GM23338 (cell line): ENCODE measurements at regions not wholly inside any gene's neighbourhood (a gene's known extent, or its start where the extent isn't known, plus 50 kb on each side); places are given as distances from the start of the nearest gene placed in this dataset.

Source experiments
- ATAC-seq: fragments of 200-7000 bp; cut with Tn5 transposase; 3 replicates; pipeline ENCODE4 v1.9.1; 2020
- DNase-seq: peaks from one replicate; pipeline ENCODE4 v3.0.0-alpha.2; 2015; ENCODE audit warnings: low spot score
- H2AFZ ChIP-seq: fragments of 200-600 bp; sonication (generic); 2 replicates; pipeline ENCODE4 v1.8.0; 2016; ENCODE audit warnings: antibody characterized with exemption, mild to moderate bottlenecking, moderate library complexity
- H3F3A ChIP-seq: fragments of 200-600 bp; sonication (generic); replicated peaks from 2 replicates; pipeline ENCODE4 v1.8.0; 2017; ENCODE audit warnings: antibody characterized with exemption, mixed run types, low read depth
- H3K27ac ChIP-seq: fragments of 200-600 bp; sonication (generic); 2 replicates; pipeline ENCODE4 v1.6.1; 2016; ENCODE audit warnings: low read depth
- H3K27me3 ChIP-seq: fragments of 200-600 bp; sonication (generic); 2 replicates; pipeline ENCODE4 v1.8.0; 2016; ENCODE audit warnings: mild to moderate bottlenecking, mixed run types, moderate library complexity; ENCODE audit not compliant: insufficient read depth
- H3K36me3 ChIP-seq: fragments of 200-600 bp; sonication (generic); 2 replicates; pipeline ENCODE4 v1.8.0; 2016; ENCODE audit warnings: mild to moderate bottlenecking; ENCODE audit not compliant: insufficient read depth
- H3K4me1 ChIP-seq: fragments of 200-600 bp; sonication (generic); 2 replicates; pipeline ENCODE4 v1.8.0; 2016; ENCODE audit warnings: mild to moderate bottlenecking, moderate library complexity; ENCODE audit not compliant: insufficient read depth
- H3K4me2 ChIP-seq: fragments of 200-600 bp; sonication (generic); 2 replicates; pipeline ENCODE4 v1.7.1; 2017; ENCODE audit warnings: mixed run types
- H3K4me3 ChIP-seq: fragments of 200-600 bp; sonication (generic); 2 replicates; pipeline ENCODE4 v1.6.1; 2016; ENCODE audit warnings: mixed run types
- H3K79me2 ChIP-seq: fragments of 200-600 bp; sonication (generic); replicated peaks from 2 replicates; pipeline ENCODE4 v1.8.0; 2017; ENCODE audit warnings: mild to moderate bottlenecking; ENCODE audit not compliant: insufficient read depth
- H3K9me2 ChIP-seq: fragments of 200-600 bp; sonication (generic); 2 replicates; pipeline ENCODE4 v1.8.0; 2017; ENCODE audit not compliant: insufficient read depth
- H4K20me1 ChIP-seq: fragments of 200-600 bp; sonication (generic); replicated peaks from 2 replicates; pipeline ENCODE4 v1.8.0; 2017; ENCODE audit warnings: mild to moderate bottlenecking; ENCODE audit not compliant: insufficient read depth
- H3K27ac Mint-ChIP-seq: 2 replicates; pipeline ENCODE4 v1.8.0; 2020; ENCODE audit warnings: inconsistent platforms, mild to moderate bottlenecking, moderate library complexity, mixed read lengths
- H3K27me3 Mint-ChIP-seq: 3 replicates; pipeline ENCODE4 v1.8.0; 2022; ENCODE audit warnings: low read depth, mild to moderate bottlenecking, moderate library complexity, mixed read lengths, inconsistent platforms; ENCODE audit not compliant: insufficient read depth, poor library complexity
- H3K36me3 Mint-ChIP-seq: 3 replicates; pipeline ENCODE4 v1.8.0; 2021; ENCODE audit warnings: low read depth, mild to moderate bottlenecking, inconsistent platforms, moderate library complexity, mixed read lengths
- H3K4me1 Mint-ChIP-seq: 3 replicates; pipeline ENCODE4 v1.8.0; 2020; ENCODE audit warnings: mild to moderate bottlenecking, inconsistent platforms, mixed read lengths
- H3K4me3 Mint-ChIP-seq: 3 replicates; pipeline ENCODE4 v1.8.0; 2021; ENCODE audit warnings: moderate library complexity, mild to moderate bottlenecking, inconsistent platforms, mixed read lengths
- H3K9me3 Mint-ChIP-seq: 3 replicates; pipeline ENCODE4 v1.8.0; 2020; ENCODE audit warnings: moderate library complexity, mild to moderate bottlenecking, inconsistent platforms, mixed read lengths
- CREB1 ChIP-seq: fragments of 250-450 bp; sonication (Bioruptor Pico); IDR thresholded peaks from 2 replicates; pipeline ENCODE4 v1.5.0; 2020; ENCODE audit warnings: low read depth, mild to moderate bottlenecking, moderate library complexity
- EZH2 ChIP-seq: fragments of 200-600 bp; sonication (generic); IDR thresholded peaks from one replicate; pipeline ENCODE4 v1.8.0; 2017; ENCODE audit warnings: antibody characterized with exemption, mild to moderate bottlenecking, low read depth; ENCODE audit not compliant: unreplicated experiment
- EZH2phosphoT487 ChIP-seq: fragments of 200-600 bp; sonication (generic); IDR thresholded peaks from one replicate; pipeline ENCODE4 v1.8.1; 2018; ENCODE audit warnings: antibody characterized with exemption; ENCODE audit not compliant: unreplicated experiment
- JUNB ChIP-seq: IDR thresholded peaks from one replicate; pipeline ENCODE4 v1.6.1; 2016; ENCODE audit warnings: antibody characterized with exemption; ENCODE audit not compliant: unreplicated experiment
- NANOG ChIP-seq: IDR thresholded peaks from 2 replicates; pipeline ENCODE4 v1.6.1; 2016; ENCODE audit warnings: antibody characterized with exemption, borderline replicate concordance
- POLR2AphosphoS5 ChIP-seq: IDR thresholded peaks from 2 replicates; pipeline ENCODE4 v1.6.1; 2016; ENCODE audit warnings: antibody characterized with exemption, low read depth
- STAT1 ChIP-seq: IDR thresholded peaks from one replicate; pipeline ENCODE4 v1.6.1; 2016; ENCODE audit warnings: antibody characterized with exemption; ENCODE audit not compliant: unreplicated experiment
- ZNF114 ChIP-seq: fragments of 250-450 bp; sonication (Bioruptor Pico); IDR thresholded peaks from 2 replicates; pipeline ENCODE4 v1.5.0; 2020; ENCODE audit warnings: mild to moderate bottlenecking, moderate library complexity
- ZNF331 ChIP-seq: fragments of 250-450 bp; sonication (Bioruptor Pico); IDR thresholded peaks from 2 replicates; pipeline ENCODE4 v1.5.0; 2020; ENCODE audit warnings: low read depth, mild to moderate bottlenecking, moderate library complexity
- TF ChIP-seq, protein P1 (sequence below): fragments of 250-450 bp; sonication (Bioruptor Pico); IDR thresholded peaks from 2 replicates; pipeline ENCODE4 v1.5.0; 2020; ENCODE audit warnings: mild to moderate bottlenecking, moderate library complexity
- TF ChIP-seq, protein P2 (sequence below): IDR thresholded peaks from 2 replicates; pipeline ENCODE4 v1.6.1; 2016; ENCODE audit warnings: antibody characterized with exemption
- TF ChIP-seq, protein P3 (sequence below), 2 experiments: fragments of 200-600 bp in 1 of 2; sonication (generic) in 1 of 2; conservative IDR thresholded peaks; 2 replicates each; pipeline versions ENCODE4 v1.5.1 to v1.6.1; 2016 to 2017; ENCODE audit warnings: antibody characterized with exemption in 2 of 2, low read depth in 2 of 2, mild to moderate bottlenecking in 2 of 2, moderate library complexity in 1 of 2

DNA sequence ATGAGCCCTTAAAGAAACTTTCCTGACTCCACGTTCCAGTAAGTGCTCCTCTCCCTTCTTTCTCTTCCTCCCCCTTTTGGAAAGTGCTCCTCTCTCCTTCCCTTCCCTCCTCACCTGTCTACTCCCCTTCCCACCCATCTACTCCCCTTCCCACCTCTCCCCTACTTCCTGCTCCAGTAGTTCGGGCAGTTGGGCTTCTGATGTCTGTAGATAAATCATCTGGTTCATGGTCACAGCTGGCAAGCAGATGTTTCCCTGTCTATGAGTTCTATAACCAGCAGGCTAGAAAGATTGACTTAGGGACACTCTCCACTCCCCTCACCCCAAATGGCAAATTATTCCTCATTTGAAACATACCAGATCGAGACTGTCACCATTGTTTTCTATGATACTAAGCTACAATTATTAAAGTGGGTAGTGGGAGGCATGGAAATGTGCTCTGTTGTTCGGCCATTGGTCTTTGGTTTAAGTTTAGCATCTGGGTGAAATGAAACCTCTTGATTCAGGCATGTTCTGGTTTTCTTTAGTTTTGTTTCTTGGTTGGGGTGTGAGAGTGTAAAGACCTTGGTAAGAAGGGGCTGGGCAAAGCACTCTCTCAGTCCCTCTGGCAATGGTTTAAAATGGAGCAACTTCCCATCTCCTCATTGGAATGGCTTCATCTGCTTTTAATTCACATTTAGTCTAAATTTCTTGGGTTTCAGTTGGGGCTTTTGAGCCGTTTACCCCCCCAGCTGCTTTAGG lies 413.2 kb upstream of the SPRED2 start:
- no peak for TF ChIP-seq NANOG
- no peak for TF ChIP-seq ZNF114 (CRISPR knock-in tag)
- no peak for TF ChIP-seq EZH2phosphoT487
- TF ChIP-seq POLR2AphosphoS5, result no peak
- no peak for TF ChIP-seq ZNF331 (CRISPR knock-in tag)
- no peak for TF ChIP-seq EZH2
- TF ChIP-seq, protein P1, sequence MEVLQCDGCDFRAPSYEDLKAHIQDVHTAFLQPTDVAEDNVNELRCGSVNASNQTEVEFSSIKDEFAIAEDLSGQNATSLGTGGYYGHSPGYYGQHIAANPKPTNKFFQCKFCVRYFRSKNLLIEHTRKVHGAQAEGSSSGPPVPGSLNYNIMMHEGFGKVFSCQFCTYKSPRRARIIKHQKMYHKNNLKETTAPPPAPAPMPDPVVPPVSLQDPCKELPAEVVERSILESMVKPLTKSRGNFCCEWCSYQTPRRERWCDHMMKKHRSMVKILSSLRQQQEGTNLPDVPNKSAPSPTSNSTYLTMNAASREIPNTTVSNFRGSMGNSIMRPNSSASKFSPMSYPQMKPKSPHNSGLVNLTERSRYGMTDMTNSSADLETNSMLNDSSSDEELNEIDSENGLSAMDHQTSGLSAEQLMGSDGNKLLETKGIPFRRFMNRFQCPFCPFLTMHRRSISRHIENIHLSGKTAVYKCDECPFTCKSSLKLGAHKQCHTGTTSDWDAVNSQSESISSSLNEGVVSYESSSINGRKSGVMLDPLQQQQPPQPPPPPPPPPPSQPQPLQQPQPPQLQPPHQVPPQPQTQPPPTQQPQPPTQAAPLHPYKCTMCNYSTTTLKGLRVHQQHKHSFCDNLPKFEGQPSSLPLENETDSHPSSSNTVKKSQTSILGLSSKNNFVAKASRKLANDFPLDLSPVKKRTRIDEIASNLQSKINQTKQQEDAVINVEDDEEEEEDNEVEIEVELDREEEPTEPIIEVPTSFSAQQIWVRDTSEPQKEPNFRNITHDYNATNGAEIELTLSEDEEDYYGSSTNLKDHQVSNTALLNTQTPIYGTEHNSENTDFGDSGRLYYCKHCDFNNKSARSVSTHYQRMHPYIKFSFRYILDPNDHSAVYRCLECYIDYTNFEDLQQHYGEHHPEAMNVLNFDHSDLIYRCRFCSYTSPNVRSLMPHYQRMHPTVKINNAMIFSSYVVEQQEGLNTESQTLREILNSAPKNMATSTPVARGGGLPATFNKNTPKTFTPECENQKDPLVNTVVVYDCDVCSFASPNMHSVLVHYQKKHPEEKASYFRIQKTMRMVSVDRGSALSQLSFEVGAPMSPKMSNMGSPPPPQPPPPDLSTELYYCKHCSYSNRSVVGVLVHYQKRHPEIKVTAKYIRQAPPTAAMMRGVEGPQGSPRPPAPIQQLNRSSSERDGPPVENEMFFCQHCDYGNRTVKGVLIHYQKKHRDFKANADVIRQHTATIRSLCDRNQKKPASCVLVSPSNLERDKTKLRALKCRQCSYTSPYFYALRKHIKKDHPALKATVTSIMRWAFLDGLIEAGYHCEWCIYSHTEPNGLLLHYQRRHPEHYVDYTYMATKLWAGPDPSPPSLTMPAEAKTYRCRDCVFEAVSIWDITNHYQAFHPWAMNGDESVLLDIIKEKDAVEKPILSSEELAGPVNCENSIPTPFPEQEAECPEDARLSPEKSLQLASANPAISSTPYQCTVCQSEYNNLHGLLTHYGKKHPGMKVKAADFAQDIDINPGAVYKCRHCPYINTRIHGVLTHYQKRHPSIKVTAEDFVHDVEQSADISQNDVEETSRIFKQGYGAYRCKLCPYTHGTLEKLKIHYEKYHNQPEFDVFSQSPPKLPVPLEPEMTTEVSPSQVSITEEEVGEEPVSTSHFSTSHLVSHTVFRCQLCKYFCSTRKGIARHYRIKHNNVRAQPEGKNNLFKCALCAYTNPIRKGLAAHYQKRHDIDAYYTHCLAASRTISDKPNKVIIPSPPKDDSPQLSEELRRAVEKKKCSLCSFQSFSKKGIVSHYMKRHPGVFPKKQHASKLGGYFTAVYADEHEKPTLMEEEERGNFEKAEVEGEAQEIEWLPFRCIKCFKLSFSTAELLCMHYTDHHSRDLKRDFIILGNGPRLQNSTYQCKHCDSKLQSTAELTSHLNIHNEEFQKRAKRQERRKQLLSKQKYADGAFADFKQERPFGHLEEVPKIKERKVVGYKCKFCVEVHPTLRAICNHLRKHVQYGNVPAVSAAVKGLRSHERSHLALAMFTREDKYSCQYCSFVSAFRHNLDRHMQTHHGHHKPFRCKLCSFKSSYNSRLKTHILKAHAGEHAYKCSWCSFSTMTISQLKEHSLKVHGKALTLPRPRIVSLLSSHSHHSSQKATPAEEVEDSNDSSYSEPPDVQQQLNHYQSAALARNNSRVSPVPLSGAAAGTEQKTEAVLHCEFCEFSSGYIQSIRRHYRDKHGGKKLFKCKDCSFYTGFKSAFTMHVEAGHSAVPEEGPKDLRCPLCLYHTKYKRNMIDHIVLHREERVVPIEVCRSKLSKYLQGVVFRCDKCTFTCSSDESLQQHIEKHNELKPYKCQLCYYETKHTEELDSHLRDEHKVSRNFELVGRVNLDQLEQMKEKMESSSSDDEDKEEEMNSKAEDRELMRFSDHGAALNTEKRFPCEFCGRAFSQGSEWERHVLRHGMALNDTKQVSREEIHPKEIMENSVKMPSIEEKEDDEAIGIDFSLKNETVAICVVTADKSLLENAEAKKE (CRISPR knock-in tag), result no peak
- no peak for TF ChIP-seq CREB1 (CRISPR knock-in tag)
- TF ChIP-seq, protein P2, sequence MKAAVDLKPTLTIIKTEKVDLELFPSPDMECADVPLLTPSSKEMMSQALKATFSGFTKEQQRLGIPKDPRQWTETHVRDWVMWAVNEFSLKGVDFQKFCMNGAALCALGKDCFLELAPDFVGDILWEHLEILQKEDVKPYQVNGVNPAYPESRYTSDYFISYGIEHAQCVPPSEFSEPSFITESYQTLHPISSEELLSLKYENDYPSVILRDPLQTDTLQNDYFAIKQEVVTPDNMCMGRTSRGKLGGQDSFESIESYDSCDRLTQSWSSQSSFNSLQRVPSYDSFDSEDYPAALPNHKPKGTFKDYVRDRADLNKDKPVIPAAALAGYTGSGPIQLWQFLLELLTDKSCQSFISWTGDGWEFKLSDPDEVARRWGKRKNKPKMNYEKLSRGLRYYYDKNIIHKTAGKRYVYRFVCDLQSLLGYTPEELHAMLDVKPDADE, result no peak
- TF ChIP-seq STAT1, result no peak
- TF ChIP-seq, protein P3, sequence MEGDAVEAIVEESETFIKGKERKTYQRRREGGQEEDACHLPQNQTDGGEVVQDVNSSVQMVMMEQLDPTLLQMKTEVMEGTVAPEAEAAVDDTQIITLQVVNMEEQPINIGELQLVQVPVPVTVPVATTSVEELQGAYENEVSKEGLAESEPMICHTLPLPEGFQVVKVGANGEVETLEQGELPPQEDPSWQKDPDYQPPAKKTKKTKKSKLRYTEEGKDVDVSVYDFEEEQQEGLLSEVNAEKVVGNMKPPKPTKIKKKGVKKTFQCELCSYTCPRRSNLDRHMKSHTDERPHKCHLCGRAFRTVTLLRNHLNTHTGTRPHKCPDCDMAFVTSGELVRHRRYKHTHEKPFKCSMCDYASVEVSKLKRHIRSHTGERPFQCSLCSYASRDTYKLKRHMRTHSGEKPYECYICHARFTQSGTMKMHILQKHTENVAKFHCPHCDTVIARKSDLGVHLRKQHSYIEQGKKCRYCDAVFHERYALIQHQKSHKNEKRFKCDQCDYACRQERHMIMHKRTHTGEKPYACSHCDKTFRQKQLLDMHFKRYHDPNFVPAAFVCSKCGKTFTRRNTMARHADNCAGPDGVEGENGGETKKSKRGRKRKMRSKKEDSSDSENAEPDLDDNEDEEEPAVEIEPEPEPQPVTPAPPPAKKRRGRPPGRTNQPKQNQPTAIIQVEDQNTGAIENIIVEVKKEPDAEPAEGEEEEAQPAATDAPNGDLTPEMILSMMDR (conservative IDR thresholded peaks at IDR 0.05; ENCODE audit: low read depth in 2 of 2), result no peak
- no peak for TF ChIP-seq JUNB
- peaks cover 5% of the 10 kb centered on the region; the same call in 2 of the 3 replicates for H3K36me3 Mint-ChIP-seq
- no peak overlapping the region for H3K4me3 Mint-ChIP-seq
- Histone ChIP-seq H3K4me3 (no peak overlapping the region), H3K4me1 (no peaks in the 10 kb centered on the region), H3K27ac (no peak overlapping the region), H3K79me2 (no peaks in the 10 kb centered on the region), H3K4me2 (no peak overlapping the region), H3K9me2 (0 out of 2 replicates have a peak, but pooled peaks cover 9% of the 10 kb centered on the region), H3K27me3 (no peaks in the 10 kb centered on the region), H3K36me3 (no peaks in the 10 kb centered on the region), H2AFZ (no peak overlapping the region), H4K20me1 (no peaks in the 10 kb centered on the region), H3F3A (no peaks in the 10 kb centered on the region)
- no peaks in the 10 kb centered on the region for H3K27me3 Mint-ChIP-seq
- no peak for DNase-seq
- H3K27ac Mint-ChIP-seq, result no peak overlapping the region
- H3K4me1 Mint-ChIP-seq, result no peaks in the 10 kb centered on the region
- peaks cover 13% of the 10 kb centered on the region for H3K9me3 Mint-ChIP-seq
- ATAC-seq, result no peak
